ENCODE measurements at regions not wholly inside any gene's neighbourhood (a gene's known extent, or its start where the extent isn't known, plus 50 kb on each side); places are given as distances from the start of the nearest gene placed in this dataset.

DNA sequence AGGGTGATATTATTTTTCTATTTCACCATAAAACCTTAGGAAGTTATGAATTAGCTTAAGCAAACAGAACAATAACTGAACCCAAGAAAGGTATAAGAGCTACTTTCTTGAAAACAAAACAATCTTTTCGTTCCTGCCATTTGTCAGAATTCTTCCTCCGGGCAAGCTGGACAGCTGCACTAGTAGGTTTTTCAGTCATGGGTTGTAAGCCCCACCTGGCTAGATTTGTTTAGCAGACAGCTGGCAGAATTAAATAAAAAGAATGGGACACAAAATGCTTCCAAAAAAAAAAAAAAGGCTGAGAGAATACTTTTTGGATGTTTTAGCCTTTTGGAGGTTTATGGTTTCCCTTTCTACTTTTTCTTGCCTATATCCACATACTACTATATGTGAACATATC lies 694.1 kb downstream of the ARHGAP15 start:
- TF ChIP-seq CTCF (IDR thresholded peaks at IDR 0.05) (no peak), POLR2A (IDR thresholded peaks at IDR 0.05) (no peak)

Measured in upper lobe of left lung (tissue), 4 donors.